ENCODE measurements at regions not wholly inside any gene's neighbourhood (a gene's known extent, or its start where the extent isn't known, plus 50 kb on each side); places are given as distances from the start of the nearest gene placed in this dataset.

GRCh38 chr18:41338341-41338740 is 616.7 kb upstream of the PIK3C3 start:
- Histone ChIP-seq H3K4me1 (ENCODE audit: insufficient read depth, low read length, severe bottlenecking) (no peaks in the 10 kb centered on the region), H2AFZ (ENCODE audit: low read length) (no peak overlapping the region), H3K9ac (ENCODE audit: low read length) (no peak overlapping the region), H3K27me3 (ENCODE audit: insufficient read depth, low read length) (no peaks in the 10 kb centered on the region), H3K36me3 (ENCODE audit: insufficient read depth, low read length) (no peaks in the 10 kb centered on the region), H3K27ac (ENCODE audit: low read depth, low read length, poor library complexity, severe bottlenecking) (no peak overlapping the region), H3K9me2 (ENCODE audit: low read depth, low read length) (no peaks in the 10 kb centered on the region), H3K4me2 (ENCODE audit: low read length) (no peak overlapping the region), H4K20me1 (ENCODE audit: insufficient read depth, low read length) (no peaks in the 10 kb centered on the region), H3F3A (ENCODE audit: insufficient read depth, low read length) (no peaks in the 10 kb centered on the region), H3K9me3 (ENCODE audit: low read length) (no peaks in the 10 kb centered on the region), H3K4me3 (ENCODE audit: low read depth, low read length, poor library complexity, severe bottlenecking) (no peak overlapping the region), H3K79me2 (ENCODE audit: insufficient read depth, low read length) (no peaks in the 10 kb centered on the region)
- TF ChIP-seq, protein P1, sequence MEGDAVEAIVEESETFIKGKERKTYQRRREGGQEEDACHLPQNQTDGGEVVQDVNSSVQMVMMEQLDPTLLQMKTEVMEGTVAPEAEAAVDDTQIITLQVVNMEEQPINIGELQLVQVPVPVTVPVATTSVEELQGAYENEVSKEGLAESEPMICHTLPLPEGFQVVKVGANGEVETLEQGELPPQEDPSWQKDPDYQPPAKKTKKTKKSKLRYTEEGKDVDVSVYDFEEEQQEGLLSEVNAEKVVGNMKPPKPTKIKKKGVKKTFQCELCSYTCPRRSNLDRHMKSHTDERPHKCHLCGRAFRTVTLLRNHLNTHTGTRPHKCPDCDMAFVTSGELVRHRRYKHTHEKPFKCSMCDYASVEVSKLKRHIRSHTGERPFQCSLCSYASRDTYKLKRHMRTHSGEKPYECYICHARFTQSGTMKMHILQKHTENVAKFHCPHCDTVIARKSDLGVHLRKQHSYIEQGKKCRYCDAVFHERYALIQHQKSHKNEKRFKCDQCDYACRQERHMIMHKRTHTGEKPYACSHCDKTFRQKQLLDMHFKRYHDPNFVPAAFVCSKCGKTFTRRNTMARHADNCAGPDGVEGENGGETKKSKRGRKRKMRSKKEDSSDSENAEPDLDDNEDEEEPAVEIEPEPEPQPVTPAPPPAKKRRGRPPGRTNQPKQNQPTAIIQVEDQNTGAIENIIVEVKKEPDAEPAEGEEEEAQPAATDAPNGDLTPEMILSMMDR (IDR thresholded peaks at IDR 0.05; ENCODE audit: low read length), result no peak
- TF ChIP-seq EZH2 (IDR thresholded peaks at IDR 0.05; ENCODE audit: borderline replicate concordance, low read length), result no peak

- H3F3A ChIP-seq (ENCODE audit: insufficient read depth, low read length), result no peaks in the 10 kb centered on the region
- no peaks in the 10 kb centered on the region for H3K79me2 ChIP-seq (ENCODE audit: insufficient read depth, low read length)
- no peaks in the 10 kb centered on the region for H4K20me1 ChIP-seq (ENCODE audit: insufficient read depth, low read length)
- H3K4me3 ChIP-seq (ENCODE audit: low read depth, low read length, poor library complexity, severe bottlenecking), result no peak overlapping the region
- no peaks in the 10 kb centered on the region for H3K9me3 ChIP-seq (ENCODE audit: low read length)
- H3K9ac ChIP-seq (ENCODE audit: low read length), result no peak overlapping the region
- H2AFZ ChIP-seq (ENCODE audit: low read length), result no peak overlapping the region
- TF ChIP-seq, protein P1 (IDR thresholded peaks at IDR 0.05; ENCODE audit: low read length), result no peak
- no peak for TF ChIP-seq EZH2 (IDR thresholded peaks at IDR 0.05; ENCODE audit: borderline replicate concordance, low read length)
- H3K4me2 ChIP-seq (ENCODE audit: low read length), result no peak overlapping the region
- H3K27ac ChIP-seq (ENCODE audit: low read depth, low read length, poor library complexity, severe bottlenecking), result no peak overlapping the region
- no peaks in the 10 kb centered on the region for H3K9me2 ChIP-seq (ENCODE audit: low read depth, low read length)
- H3K36me3 ChIP-seq (ENCODE audit: insufficient read depth, low read length), result no peaks in the 10 kb centered on the region
- H3K27me3 ChIP-seq (ENCODE audit: insufficient read depth, low read length), result no peaks in the 10 kb centered on the region
- no peaks in the 10 kb centered on the region for H3K4me1 ChIP-seq (ENCODE audit: insufficient read depth, low read length, severe bottlenecking)
Observed at GRCh38 chr18:41331661-41332060, 623.4 kb upstream of the PIK3C3 start.

DNA sequence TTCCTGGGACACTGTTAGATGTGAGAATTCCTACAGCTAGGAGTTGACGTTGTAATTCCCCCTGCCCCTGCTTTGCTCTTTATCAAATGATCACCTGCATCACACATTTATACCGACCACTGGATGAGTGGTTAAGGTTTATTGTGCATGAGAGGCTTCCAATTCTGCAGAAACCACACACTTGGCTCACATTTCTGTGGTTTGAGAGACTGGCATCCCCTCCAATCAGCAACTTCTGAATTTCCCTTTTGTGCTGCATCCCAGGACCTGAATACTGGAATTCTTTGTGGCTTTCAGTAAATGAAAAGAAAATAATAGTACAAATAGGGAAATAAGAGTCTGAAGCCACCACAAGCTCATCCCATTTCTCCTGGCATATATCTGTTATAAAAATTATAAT is 628.7 kb upstream of the PIK3C3 start:
- Histone ChIP-seq H3K79me2 (ENCODE audit: insufficient read depth, low read length) (no peaks in the 10 kb centered on the region), H3K27ac (ENCODE audit: low read depth, low read length, poor library complexity, severe bottlenecking) (no peak overlapping the region), H3K9ac (ENCODE audit: low read length) (no peak overlapping the region), H3K27me3 (ENCODE audit: insufficient read depth, low read length) (no peaks in the 10 kb centered on the region), H3K4me3 (ENCODE audit: low read depth, low read length, poor library complexity, severe bottlenecking) (no peak overlapping the region), H3K4me1 (ENCODE audit: insufficient read depth, low read length, severe bottlenecking) (no peaks in the 10 kb centered on the region), H2AFZ (ENCODE audit: low read length) (no peak overlapping the region), H3K9me3 (ENCODE audit: low read length) (no peaks in the 10 kb centered on the region), H4K20me1 (ENCODE audit: insufficient read depth, low read length) (no peaks in the 10 kb centered on the region), H3K36me3 (ENCODE audit: insufficient read depth, low read length) (no peaks in the 10 kb centered on the region), H3K9me2 (ENCODE audit: low read depth, low read length) (no peaks in the 10 kb centered on the region), H3K4me2 (ENCODE audit: low read length) (no peak overlapping the region), H3F3A (ENCODE audit: insufficient read depth, low read length) (no peaks in the 10 kb centered on the region)
- TF ChIP-seq, protein P1 (IDR thresholded peaks at IDR 0.05; ENCODE audit: low read length), result no peak
- TF ChIP-seq EZH2 (IDR thresholded peaks at IDR 0.05; ENCODE audit: borderline replicate concordance, low read length), result no peak
